SK-MEL-5 (cell line): ENCODE measurements at regions not wholly inside any gene's neighbourhood (a gene's known extent, or its start where the extent isn't known, plus 50 kb on each side); places are given as distances from the start of the nearest gene placed in this dataset.
"Not testable (repeated sequence)": the region's sequence is repeated elsewhere in the genome, so short reads cannot be mapped to it uniquely, and the experiment has no call there.

Experiments used
- DNase-seq: peaks from one replicate; pipeline ENCODE4 v3.0.0-alpha.2; 2016; ENCODE audit warnings: low read depth, low spot score
- in situ Hi-C: cut with HindIII; loops from 2 replicates; pipeline ENCODE4 v1.10.0; 2016; ENCODE audit warnings: low sequenced_read_pairs, high pct_unique_total_duplicates, low pct_unique_long_range_greater_than_20kb

DNA sequence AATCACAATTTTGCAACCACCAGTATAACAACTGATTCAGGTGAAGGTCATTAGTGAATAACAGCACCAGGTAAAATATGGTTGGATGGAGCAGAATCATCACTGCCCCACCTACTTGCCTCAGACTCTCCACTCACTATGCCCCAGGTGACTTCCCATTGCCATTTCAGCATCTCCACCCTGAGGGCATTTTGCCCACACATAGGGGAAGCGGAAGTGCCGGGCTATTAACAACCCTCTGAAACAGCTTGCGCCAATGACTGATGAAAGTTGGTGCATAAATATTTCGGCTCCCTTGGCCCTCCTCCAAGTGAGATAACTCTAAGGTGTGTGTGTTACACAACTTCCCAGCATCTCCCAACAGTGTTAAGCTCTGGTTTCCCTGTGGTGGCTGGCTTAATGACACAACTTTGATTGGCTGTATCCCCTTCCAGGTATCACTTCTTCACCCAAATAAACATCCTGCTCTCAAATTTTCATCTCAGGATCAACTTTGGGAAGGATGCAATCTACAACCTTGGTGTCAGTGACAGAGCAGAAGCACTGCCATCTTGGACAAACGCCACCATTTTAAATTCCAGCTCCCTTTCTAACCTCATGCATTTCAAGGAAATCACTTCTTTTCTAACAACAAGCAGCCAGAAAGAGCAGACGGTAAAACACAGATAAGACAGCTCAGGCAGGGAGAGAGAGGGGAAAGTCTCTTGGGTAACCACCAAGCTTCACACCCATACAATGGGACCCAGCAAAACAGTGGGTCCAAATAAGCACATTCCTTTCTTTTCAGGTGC lies 73.6 kb upstream of the PPP2R5C start:
- no peak for DNase-seq
- in situ Hi-C loops = no loop called here

DNA sequence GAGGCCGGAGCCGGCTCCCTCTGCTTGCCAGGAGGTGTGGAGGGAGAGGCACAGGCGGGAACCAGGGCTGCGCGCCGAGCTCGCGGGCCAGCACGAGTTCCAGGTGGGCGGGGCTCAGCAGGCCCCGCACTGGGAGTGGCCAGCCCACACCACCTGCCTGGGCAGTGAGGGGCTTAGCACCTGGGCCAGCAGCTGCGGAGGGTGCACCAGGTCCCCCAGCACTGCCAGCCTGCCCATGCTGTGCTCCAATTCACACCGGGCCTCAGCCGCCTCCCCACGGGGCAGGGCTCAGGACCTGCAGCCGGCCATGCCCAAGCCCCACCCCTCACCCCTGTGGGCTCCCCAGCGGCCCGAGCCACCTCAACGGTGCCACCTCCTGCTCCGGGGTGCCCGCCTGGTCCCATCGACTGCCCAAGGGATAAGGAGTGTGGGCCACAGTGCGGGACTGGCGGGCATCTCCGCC lies 72.4 kb upstream of the PPP2R5C start:
- in situ Hi-C loops = no loop called here
- DNase-seq = no peak

DNA sequence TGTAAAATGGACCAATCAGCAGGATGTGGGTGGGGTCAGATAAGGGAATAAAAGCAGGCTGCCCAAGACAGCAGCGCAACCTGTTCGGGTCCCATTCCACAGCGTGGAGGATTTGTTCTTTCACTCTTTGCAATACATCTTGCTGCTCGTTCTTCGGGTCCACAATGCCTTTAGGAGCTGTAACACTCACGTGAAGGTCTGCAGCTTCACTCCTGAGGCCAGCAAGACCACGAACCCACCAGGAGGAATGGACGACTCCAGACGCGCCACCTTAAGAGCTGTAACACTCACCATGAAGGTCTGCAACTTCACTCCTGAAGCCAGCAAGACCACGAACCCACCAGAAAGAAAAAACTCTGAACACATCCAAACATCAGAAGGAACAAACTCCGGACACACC lies 71.5 kb upstream of the PPP2R5C start:
- in situ Hi-C loops, DNase-seq: not testable (repeated sequence)

DNA sequence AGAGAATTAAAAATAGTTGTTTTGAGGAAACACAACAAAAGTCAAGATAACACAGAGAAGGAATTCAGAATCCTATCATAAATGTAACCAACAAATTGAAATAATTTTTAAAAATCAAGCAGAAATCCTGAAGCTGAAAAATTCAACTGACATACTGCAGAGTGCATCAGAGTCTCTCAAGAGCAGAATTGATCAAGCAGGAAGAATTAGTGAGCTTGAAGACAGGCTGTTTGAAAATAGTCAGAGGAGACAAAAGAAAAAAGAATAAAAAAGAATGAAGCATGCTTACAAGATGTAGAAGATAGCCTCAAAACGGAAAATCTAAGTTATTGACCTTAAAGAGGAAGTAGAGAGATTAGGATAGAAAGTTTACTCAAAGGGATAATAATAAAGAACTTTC lies 65.8 kb upstream of the PPP2R5C start:
- no peak for DNase-seq
- in situ Hi-C loops = no loop called here

DNA sequence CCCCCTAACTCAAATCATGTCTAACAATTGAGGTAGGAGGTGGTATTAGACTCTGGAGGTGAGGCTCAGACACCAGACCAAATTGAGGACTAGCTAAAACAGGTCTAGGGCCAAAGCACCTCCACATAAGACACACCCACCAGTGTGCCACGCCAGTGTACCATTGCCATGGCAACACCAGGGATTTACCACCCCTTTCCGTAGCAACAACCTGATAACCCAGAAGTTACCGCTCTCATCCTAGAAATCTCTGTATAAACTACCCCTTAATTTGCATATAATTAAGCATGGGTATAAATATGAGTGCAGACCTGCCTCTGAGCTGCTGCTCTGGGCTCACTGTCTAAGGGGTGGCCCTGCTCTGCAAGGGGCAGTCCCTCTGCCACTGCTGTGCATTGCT lies 57.4 kb upstream of the PPP2R5C start:
- in situ Hi-C loops = no loop called here
- no peak for DNase-seq

DNA sequence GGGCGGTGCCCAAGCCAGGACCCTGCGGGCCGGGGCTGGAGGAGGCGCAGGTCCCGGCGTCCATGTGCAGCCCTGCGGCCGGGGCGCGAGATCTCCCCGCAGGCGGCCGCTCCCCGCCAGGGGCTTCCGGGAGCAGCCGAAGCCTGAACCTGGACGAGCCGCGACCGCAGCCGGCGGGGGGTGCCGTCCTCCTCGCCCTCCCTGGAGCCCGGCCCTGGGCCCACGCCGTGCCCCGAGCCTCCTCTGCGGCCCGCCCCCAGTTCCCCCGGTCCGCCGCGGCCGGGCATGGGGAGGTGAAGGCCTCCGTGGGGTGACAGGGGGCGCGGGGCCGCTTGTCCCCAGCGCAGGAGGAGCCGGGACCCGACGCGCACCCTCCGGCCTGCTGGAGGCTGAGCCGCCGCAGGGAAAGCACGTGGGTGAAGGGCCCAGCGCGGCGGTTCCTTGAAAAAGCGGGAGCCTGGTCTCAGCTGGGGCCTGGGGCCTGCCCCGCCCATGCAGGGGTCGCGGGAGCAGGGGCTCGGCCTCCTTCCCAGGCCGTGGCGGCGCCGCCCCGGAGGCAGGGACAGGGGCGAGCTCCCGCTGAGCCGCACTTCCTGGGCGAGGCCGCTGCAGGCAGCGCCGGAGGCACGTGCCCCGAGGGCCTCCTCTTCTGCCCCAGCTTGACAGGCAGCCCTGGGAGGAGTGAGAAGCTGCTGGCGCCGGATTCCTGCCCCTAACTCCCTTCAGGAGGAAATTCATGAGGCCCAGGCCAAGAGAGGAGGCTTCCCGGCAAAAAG lies 55.6 kb upstream of the PPP2R5C start:
- no peak for DNase-seq
- in situ Hi-C loops = no loop called here

DNA sequence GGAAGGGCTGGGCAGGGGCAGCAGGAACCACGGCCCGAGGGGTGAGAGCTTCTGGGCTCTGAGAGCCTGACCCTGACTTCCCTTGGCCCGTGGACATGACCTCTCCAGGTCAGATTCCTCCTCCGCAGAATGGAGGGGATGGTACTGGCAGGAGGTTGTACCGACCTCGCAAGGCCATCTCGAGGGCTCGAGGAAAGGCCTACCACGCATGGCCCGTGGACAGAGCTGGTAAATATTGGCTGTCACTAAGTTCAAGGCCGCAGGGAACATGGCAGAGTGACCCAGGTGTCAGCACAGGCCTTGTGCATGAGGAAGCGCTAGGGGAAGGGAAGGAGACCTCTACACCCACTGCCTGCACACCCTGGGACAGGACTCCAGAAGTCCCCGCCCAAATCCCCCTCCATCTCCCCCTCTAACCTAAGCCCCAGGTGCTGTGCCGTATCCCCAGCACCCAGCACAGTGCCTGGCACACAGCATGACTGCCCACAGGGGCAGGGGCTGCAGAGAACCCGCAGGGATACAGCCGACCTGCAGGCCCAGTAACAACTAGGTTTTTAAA lies 54.9 kb upstream of the PPP2R5C start:
- in situ Hi-C loops = no loop called here
- DNase-seq = no peak

DNA sequence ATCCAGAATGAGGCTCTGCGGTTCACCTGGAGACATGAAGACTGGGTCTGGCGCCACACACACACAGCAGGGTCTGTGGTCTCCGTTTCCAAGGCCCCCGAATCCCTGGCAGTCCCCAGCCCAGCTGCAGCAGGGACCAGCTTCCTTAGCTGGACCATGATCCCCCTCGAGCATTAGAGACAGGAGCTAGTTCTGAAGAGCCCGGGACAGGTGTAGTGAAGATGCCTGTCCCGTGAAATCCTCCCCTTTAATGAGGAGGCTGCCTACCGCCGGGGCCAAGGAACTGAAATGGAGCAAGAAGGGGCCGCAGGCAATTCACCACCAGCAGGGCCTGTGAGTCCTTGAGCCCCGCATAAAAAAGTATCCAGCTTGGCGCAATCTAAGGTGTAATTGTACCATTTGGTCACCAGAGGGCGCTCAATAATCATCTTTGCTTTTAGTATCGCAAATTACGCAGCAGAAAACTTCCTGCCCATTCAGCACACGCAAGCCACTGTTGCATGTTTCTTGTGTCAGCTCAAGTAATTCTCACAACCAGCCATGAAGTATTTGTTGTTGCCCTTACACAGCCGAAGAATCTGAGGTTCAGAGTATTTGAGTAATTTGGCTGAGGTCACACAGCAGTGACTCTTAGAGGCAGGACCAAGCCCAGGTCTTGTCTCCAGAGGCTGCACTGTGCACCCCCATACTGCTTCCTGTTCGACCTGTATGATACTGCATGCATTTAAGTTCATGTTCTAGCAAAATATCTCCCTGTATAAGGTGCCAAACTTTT lies 54.3 kb upstream of the PPP2R5C start:
- peak; percentile 91 for DNase-seq
- in situ Hi-C loops = no loop called here

DNA sequence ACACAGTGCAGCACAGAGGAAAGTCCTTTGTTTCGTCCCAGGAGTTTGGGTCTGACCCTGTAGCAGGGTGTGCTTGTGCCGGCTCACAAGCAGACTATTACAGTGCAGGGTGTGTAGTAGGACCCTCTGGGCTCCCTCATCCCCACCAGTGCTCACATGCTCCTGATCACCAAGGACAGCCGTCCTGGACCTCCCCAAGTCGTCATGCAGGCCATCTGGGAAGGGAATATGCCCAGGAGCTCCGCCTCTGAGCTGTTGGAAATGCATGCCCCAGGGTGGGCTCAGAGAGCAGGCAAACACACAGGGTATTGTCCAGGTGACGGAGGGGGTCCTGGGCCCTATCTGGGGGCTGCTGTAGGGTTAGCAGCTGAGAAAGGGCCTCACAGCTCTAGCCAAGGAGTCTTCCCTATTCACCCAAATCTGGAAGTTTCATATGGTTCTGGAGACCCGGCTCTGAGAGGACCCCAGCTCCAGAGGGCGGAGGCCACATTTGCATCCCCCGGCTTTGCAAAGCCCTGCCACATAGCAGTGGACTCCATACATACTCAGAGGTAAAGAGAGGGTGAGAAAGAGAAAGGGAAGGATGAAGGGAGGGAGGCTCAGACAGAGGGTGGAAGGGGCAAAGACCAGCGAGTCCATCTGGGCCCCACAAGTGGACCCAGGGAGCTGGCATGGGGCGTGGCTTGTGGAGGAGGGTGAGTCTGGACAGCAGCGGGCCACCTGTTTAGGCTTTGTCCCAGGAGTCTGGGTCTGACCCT lies 53.5 kb upstream of the PPP2R5C start:
- in situ Hi-C loops = no loop called here
- DNase-seq = no peak

DNA sequence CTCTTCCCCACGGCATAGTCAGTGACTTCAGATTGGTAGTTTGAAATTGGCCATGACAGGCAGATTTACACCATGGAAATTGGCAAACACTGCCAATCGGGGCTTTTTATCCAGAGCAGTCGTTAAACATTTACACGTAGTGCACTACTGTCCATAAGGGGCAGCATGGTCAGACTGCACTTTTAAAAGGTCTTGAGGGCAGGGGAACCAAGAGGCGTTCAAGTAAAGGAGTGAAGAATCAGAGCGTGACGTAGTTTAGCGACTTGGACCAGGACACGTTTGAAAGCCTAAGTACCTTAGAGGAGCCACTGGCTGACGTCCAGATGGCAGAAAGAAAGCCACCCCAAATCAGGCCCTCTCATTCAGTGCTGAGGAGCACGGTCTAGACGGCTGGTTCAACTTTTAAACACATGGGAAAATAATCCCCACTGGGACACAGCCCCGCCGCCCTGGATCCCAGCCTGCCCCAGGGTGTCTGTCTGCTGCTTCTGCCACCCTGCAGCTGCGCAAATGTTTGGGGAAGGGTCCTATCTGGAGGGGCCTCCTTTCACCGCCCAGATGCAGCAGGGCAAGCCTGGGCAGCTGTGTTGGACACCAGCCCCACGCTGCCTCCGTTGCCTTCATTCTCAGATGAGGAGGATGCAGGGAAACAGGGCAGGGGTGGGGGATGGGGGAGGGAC lies 52.5 kb upstream of the PPP2R5C start:
- DNase-seq = no peak
- in situ Hi-C loops = no loop called here

DNA sequence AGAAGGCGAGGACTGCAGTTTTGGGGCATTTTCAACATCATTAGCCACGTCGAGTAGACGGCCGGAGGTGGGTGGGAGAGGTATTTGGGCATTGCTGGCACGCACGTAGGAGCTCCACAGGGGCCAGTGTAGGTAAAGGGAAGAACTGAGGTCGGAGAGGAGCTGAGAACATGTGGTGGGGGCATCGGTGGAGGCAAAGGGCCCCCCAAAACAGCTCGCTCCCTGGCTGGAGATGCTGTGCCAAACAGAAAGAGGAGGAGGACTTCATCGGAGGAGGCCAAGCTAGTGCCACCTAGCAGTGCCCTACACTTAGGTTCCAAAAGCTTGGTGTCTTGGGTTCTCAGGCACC lies 52.0 kb upstream of the PPP2R5C start:
- in situ Hi-C loops = no loop called here
- DNase-seq = no peak

DNA sequence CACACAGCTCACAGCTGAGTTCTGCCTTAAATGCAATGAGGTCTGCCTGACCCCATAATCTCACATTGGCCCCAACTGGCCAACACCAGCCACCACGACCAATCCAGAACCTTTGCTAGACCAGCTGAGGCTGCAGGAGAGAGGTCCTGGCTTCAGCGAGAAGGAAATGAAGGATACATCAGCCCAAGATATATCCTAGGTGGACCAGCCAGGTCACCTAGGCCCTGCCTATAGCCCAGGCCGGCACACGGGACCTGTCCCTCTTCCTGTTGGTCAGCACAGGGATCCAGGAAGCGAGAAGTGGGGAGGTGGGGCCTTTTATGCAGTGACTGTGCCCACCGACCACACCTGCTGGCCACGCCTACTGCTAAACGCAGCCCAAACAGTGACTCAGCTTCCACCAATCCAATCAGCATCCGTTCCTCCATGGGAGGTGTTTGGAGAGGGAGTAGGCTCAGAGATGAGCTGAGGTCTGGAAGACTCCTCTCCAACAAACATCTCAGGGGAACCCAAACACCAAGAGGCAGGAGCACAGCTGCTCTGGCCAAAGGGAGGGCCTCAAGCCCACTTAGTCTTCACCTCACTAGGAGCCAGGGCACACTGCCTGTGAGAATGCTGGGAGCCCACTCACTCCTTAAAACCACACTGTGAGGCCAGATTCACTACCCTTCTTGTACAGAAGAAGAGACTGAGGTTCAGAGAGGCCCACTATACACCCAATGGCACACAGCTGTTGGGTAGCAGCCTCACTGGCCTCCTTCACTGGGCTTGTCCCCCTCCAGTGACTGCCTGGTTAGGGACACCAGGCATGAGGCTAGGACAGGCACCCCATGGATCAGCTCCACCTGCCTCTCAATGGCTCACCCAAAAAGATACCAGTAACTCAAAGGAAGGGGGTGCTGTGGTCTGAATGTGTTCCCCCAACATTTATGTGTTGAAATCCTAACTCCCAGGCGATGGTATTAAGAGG lies 51.3 kb upstream of the PPP2R5C start:
- in situ Hi-C loops = no loop called here
- no peak for DNase-seq

DNA sequence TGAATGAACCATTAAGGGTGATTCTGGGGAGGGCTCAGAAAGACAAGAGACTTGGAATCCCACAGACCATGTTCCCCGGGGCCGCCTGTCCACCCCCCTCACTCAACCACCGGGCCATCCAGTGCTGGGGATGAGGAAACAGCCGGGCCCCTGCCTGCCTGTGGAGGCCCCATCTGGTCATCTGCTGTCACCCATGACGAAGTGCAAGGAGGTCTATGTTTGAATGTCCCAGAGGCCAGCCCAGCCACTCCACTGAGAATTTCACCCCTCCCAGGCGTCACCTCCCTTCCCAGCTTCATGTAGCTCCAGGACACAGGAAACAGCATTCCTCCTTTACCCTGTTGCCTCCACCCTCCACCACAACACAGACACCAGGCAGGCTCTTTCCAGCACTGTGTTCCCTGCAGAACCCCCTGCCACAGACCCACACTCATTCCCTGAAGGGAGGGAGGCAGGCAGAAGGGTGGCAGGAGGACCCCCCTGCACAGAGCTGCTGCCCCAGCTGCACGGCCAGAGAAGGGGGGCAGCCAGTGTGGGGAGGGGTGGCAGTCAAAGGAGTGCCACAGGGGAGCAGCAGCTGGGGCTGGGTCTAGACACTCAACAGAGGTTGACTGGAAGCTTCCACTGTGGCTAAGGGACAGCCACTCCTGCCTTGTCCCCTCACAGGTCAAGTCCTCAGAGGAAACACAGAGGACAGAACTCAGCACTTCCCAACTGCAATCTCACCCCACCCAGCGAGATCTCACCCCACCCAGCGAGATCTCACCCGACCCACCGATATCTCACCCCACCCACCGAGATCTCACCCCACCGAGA lies 50.3 kb upstream of the PPP2R5C start:
- DNase-seq = no peak
- in situ Hi-C loops = no loop called here
